HCT116 (cell line): ENCODE measurements at regions not wholly inside any gene's neighbourhood (a gene's known extent, or its start where the extent isn't known, plus 50 kb on each side); places are given as distances from the start of the nearest gene placed in this dataset.

ENCODE experiments used
- ATAC-seq: fragments of 200-7000 bp; cut with Tn5 transposase; 2 replicates; pipeline ENCODE4 v1.9.1; 2020; ENCODE audit warnings: mild to moderate bottlenecking, moderate library complexity
- BruUV-seq: library from RNA; stranded (reverse); fragments of 400-500 nt; replicated peaks from 2 replicates; lab custom pipeline; 2021; lab: Mats Ljungman, UMichigan
- CTCF ChIA-PET: fragments of 300-600 bp; sonication (Branson Sonifier 250); formaldehyde crosslinking; loops from one replicate; lab custom pipeline; 2021; ENCODE audit warnings: antibody characterized with exemption; lab: Charles Lee
- POLR2A ChIA-PET: fragments of 300-600, 350-600 bp; sonication (Branson Sonifier 250); formaldehyde crosslinking; loops from one replicate; lab custom pipeline; 2021; ENCODE audit warnings: antibody characterized with exemption; lab: Charles Lee
- RAD21 ChIA-PET, 2 experiments: fragments of 300-600 bp; sonication (Branson Sonifier 250); formaldehyde crosslinking; loops; one replicate each; lab custom pipeline; 2023; ENCODE audit warnings: low total read pairs in 2 of 2; ENCODE audit not compliant: uncharacterized antibody in 2 of 2, unreplicated experiment in 2 of 2, low non-redundant PET in 1 of 2; lab: Charles Lee
- DNase-seq: peaks from one replicate; pipeline ENCODE4 v3.0.0-alpha.2; 2010; ENCODE audit warnings: low read depth, low spot score
- H2AFZ ChIP-seq: fragments of 200-600 bp; shearing (Covaris generic), sonication (generic); 2 replicates; pipeline ENCODE4 v1.6.1; 2017; ENCODE audit warnings: low read depth, mixed run types, mixed read lengths, antibody characterized with exemption, low read length; ENCODE audit not compliant: poor library complexity, severe bottlenecking
- H3K27ac ChIP-seq: 2 replicates; pipeline ENCODE4 v1.5.1; 2012; ENCODE audit warnings: low read depth, low read length
- H3K27me3 ChIP-seq: fragments of 200-600 bp; sonication (generic); 2 replicates; pipeline ENCODE4 v1.6.1; 2016; ENCODE audit warnings: mixed run types, low read length, mixed read lengths; ENCODE audit not compliant: insufficient read depth
- H3K36me3 ChIP-seq, 2 experiments: fragments of 200-500 bp in 1 of 2; fragments of 200-600 bp in 1 of 2; sonication (Bioruptor generic) in 1 of 2; sonication (generic) in 1 of 2; 2 replicates each; pipeline versions ENCODE4 v1.5.1 to v1.6.1; 2014 to 2016; ENCODE audit warnings: low read length in 2 of 2, inconsistent platforms in 1 of 2, mixed read lengths in 1 of 2, mixed run types in 1 of 2; ENCODE audit not compliant: insufficient read depth in 2 of 2, control insufficient read depth in 1 of 2
- H3K4me1 ChIP-seq, 2 experiments: fragments of 200-600 bp in 1 of 2; sonication (generic) in 1 of 2; 2 replicates each; pipeline versions ENCODE4 v1.5.1 to v1.6.1; 2012 to 2017; ENCODE audit warnings: low read length in 2 of 2, inconsistent platforms in 1 of 2, mild to moderate bottlenecking in 1 of 2, mixed read lengths in 1 of 2, mixed run types in 1 of 2, moderate library complexity in 1 of 2; ENCODE audit not compliant: insufficient read depth in 2 of 2, control insufficient read depth in 1 of 2
- H3K4me2 ChIP-seq: fragments of 200-600 bp; sonication (generic); 2 replicates; pipeline ENCODE4 v1.6.1; 2017; ENCODE audit warnings: mixed run types, low read length, mixed read lengths
- H3K4me3 ChIP-seq, 2 experiments: fragments of 200-600 bp in 1 of 2; sonication (generic) in 1 of 2; replicated peaks in 1 of 2; 2 replicates each; pipeline ENCODE4 v1.5.1; 2011 to 2016; ENCODE audit warnings: low read length in 2 of 2, control low read depth in 1 of 2, low read depth in 1 of 2, mild to moderate bottlenecking in 1 of 2, mixed read lengths in 1 of 2, mixed run types in 1 of 2
- H3K79me2 ChIP-seq: fragments of 200-600 bp; sonication (generic); 2 replicates; pipeline ENCODE4 v1.6.1; 2017; ENCODE audit warnings: mild to moderate bottlenecking, mixed run types, low read length, moderate library complexity, mixed read lengths; ENCODE audit not compliant: insufficient read depth
- H3K9ac ChIP-seq: fragments of 200-600 bp; sonication (generic); 2 replicates; pipeline ENCODE4 v1.6.1; 2016; ENCODE audit warnings: low read length, mixed read lengths
- H3K9me2 ChIP-seq: fragments of 200-600 bp; sonication (generic), shearing (Covaris generic); 2 replicates; pipeline ENCODE4 v1.6.1; 2017; ENCODE audit warnings: mixed run types, mild to moderate bottlenecking, moderate library complexity; ENCODE audit not compliant: insufficient read depth
- H3K9me3 ChIP-seq, 2 experiments: fragments of 200-500 bp in 1 of 2; fragments of 200-600 bp in 1 of 2; sonication (Bioruptor generic) in 1 of 2; sonication (generic) in 1 of 2; 2 replicates each; pipeline ENCODE4 v1.6.1; 2014 to 2017; ENCODE audit warnings: low read length in 2 of 2, mixed read lengths in 2 of 2, inconsistent platforms in 1 of 2, low read depth in 1 of 2, mild to moderate bottlenecking in 1 of 2, mixed run types in 1 of 2, moderate library complexity in 1 of 2; ENCODE audit not compliant: control insufficient read depth in 1 of 2, insufficient read depth in 1 of 2
- H4K20me1 ChIP-seq: fragments of 200-600 bp; sonication (generic), shearing (Covaris generic); 2 replicates; pipeline ENCODE4 v1.6.1; 2017; ENCODE audit warnings: mixed run types, mild to moderate bottlenecking, moderate library complexity; ENCODE audit not compliant: insufficient read depth
- CBX3 ChIP-seq: IDR thresholded peaks from 2 replicates; pipeline ENCODE4 v1.6.1; 2012; ENCODE audit warnings: low read depth
- CEBPB ChIP-seq: IDR thresholded peaks from 2 replicates; pipeline ENCODE4 v1.6.1; 2012; ENCODE audit warnings: low read depth
- EGR1 ChIP-seq: IDR thresholded peaks from 2 replicates; pipeline ENCODE4 v1.6.1; 2012; ENCODE audit warnings: low read depth
- ELF1 ChIP-seq: IDR thresholded peaks from 2 replicates; pipeline ENCODE4 v1.6.1; 2012; ENCODE audit warnings: low read depth, borderline replicate concordance
- JUND ChIP-seq: IDR thresholded peaks from 2 replicates; pipeline ENCODE4 v1.6.1; 2012
- POLR2A ChIP-seq: IDR thresholded peaks from 2 replicates; pipeline ENCODE4 v1.7.0; 2011; ENCODE audit warnings: borderline replicate concordance; ENCODE audit not compliant: insufficient read depth, insufficient read length; ENCODE audit errors: extremely low read depth
- RAD21 ChIP-seq: IDR thresholded peaks from 2 replicates; pipeline ENCODE4 v1.6.1; 2012; ENCODE audit warnings: low read depth, mild to moderate bottlenecking
- SIN3A ChIP-seq: IDR thresholded peaks from 2 replicates; pipeline ENCODE4 v1.6.1; 2012; ENCODE audit warnings: low read depth
- SRF ChIP-seq: IDR thresholded peaks from 2 replicates; pipeline ENCODE4 v1.6.1; 2012; ENCODE audit warnings: low read depth
- ZBTB33 ChIP-seq: IDR thresholded peaks from 2 replicates; pipeline ENCODE4 v1.6.1; 2011; ENCODE audit warnings: mild to moderate bottlenecking, low read length, moderate library complexity; ENCODE audit not compliant: insufficient replicate concordance; ENCODE audit errors: extremely low read depth
- intact Hi-C: fragments of 100-400 bp; cut with micrococcal nuclease; formaldehyde crosslinking; loops from 2 replicates; pipeline ENCODE4 v1.10.0; 2022
- TF ChIP-seq, protein P1 (sequence below): IDR thresholded peaks from 2 replicates; pipeline ENCODE4 v1.6.1; 2012

DNA sequence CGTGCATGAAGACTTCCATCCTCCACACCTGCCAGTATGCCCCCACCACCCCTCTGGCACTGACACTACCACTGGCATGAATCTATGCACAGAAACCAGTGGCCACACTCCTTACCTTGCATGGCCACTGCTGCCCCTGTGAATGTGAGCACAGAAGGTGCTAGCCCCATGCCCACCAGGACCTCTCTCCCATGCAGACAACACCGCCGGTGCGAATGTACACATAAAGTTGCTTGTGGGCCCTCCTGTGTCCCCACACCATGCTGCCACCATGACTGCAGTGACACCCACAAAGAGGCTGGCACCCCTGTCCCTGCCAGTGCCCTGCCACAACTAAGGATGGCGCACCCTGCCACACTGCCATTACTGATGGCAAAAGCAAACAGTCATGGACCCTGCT, 289.5 kb upstream of the KCND2 start:
- BruUV-seq: no TSS peak
- intact Hi-C loops: no loop called here
- no peaks in the 10 kb centered on the region for H3K9me3 ChIP-seq

DNA sequence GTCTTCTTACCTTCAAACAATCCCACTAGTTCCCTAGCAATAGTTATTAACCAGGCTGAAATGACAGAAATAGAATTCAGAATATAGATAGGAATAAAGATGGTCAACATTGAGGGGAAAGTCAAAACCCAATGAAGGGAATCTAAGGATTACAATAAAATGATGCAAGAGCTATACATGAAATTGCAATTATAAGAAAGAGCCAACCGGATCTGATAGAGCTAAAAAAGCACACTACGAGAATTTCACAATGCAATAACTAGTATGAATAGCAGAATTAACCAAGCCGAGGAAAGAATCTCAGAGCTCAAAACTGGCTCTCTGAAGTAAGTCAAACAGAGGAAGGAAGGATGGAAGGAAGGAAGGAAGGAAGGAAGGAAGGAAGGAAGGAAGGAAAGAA, 288.7 kb upstream of the KCND2 start:
- DNase-seq (no peak), ATAC-seq (no peak)
- ChIA-PET POLR2A (no interaction called here), CTCF (no interaction called here), RAD21 (no interaction called here)
- Histone ChIP-seq H2AFZ (no peak overlapping the region), H3K36me3 (no peaks in the 10 kb centered on the region), H3K79me2 (no peaks in the 10 kb centered on the region), H3K4me1 (no peaks in the 10 kb centered on the region), H3K27ac (no peak overlapping the region), H3K4me3 (no peak overlapping the region), H3K9ac (no peak overlapping the region), H3K9me3 (no peaks in the 10 kb centered on the region), H3K27me3 (no peaks in the 10 kb centered on the region), H3K4me2 (no peak overlapping the region), H3K9me2 (0 out of 2 replicates have a peak, but pooled peaks cover 4% of the 10 kb centered on the region), H4K20me1 (no peaks in the 10 kb centered on the region)
- intact Hi-C loops: no loop called here
- no TSS peak for BruUV-seq
- TF ChIP-seq ELF1: no peak
- no peak for TF ChIP-seq JUND
- no peak for TF ChIP-seq RAD21
- TF ChIP-seq CEBPB: no peak
- TF ChIP-seq SIN3A: no peak
- no peak for TF ChIP-seq ZBTB33
- TF ChIP-seq EGR1: no peak
- TF ChIP-seq CBX3: no peak
- no peak for TF ChIP-seq SRF

More for the DNA sequence above, 289.5 kb upstream of the KCND2 start:
- Histone ChIP-seq H3K9me2 (0 out of 2 replicates have a peak, but pooled peaks cover 4% of the 10 kb centered on the region), H3K27me3 (no peaks in the 10 kb centered on the region), H3K79me2 (no peaks in the 10 kb centered on the region), H2AFZ (no peak overlapping the region), H3K4me3 (no peak overlapping the region), H3K9ac (no peak overlapping the region), H3K27ac (no peak overlapping the region), H3K4me2 (no peak overlapping the region), H4K20me1 (no peaks in the 10 kb centered on the region), H3K4me1 (no peaks in the 10 kb centered on the region), H3K36me3 (no peaks in the 10 kb centered on the region)
- ATAC-seq (no peak), DNase-seq (no peak)
- TF ChIP-seq, protein P1, sequence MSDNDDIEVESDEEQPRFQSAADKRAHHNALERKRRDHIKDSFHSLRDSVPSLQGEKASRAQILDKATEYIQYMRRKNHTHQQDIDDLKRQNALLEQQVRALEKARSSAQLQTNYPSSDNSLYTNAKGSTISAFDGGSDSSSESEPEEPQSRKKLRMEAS: no peak
- TF ChIP-seq ZBTB33 (no peak), POLR2A (no peak)
- ChIA-PET RAD21 (no interaction called here), CTCF (no interaction called here), POLR2A (no interaction called here)
